Endothelial cell (in vitro differentiated cells): ENCODE measurements at regions not wholly inside any gene's neighbourhood (a gene's known extent, or its start where the extent isn't known, plus 50 kb on each side); places are given as distances from the start of the nearest gene placed in this dataset.

Source experiments
- DNase-seq: peaks from one replicate; pipeline ENCODE4 v3.0.0; 2021; ENCODE audit warnings: low spot score
- H3K27ac Mint-ChIP-seq: one replicate; pipeline ENCODE4 v1.8.0; 2021; ENCODE audit warnings: mixed read lengths, inconsistent platforms; ENCODE audit not compliant: unreplicated experiment
- H3K27me3 Mint-ChIP-seq: one replicate; pipeline ENCODE4 v1.8.0; 2021; ENCODE audit warnings: mild to moderate bottlenecking, moderate library complexity, mixed read lengths, inconsistent platforms; ENCODE audit not compliant: unreplicated experiment
- H3K36me3 Mint-ChIP-seq: one replicate; pipeline ENCODE4 v1.8.0; 2021; ENCODE audit warnings: mild to moderate bottlenecking, low read depth, mixed read lengths, inconsistent platforms; ENCODE audit not compliant: unreplicated experiment
- H3K4me1 Mint-ChIP-seq: one replicate; pipeline ENCODE4 v1.8.0; 2021; ENCODE audit warnings: mild to moderate bottlenecking, mixed read lengths, inconsistent platforms; ENCODE audit not compliant: unreplicated experiment
- H3K4me3 Mint-ChIP-seq: one replicate; pipeline ENCODE4 v1.8.0; 2021; ENCODE audit warnings: mild to moderate bottlenecking, mixed read lengths, inconsistent platforms; ENCODE audit not compliant: unreplicated experiment
- H3K9me3 Mint-ChIP-seq: one replicate; pipeline ENCODE4 v1.8.0; 2021; ENCODE audit warnings: mixed read lengths, inconsistent platforms; ENCODE audit not compliant: unreplicated experiment
- CTCF ChIP-seq: fragments of 200-600 bp; sonication (generic); IDR thresholded peaks from one replicate; pipeline ENCODE4 v1.5.0; 2021; ENCODE audit warnings: antibody characterized with exemption; ENCODE audit not compliant: unreplicated experiment

GRCh38 chr7:156493942-156494341 is 146.6 kb upstream of the RNF32 start:
- no peaks in the 10 kb centered on the region for H3K4me1 Mint-ChIP-seq
- DNase-seq: no peak
- no peaks in the 10 kb centered on the region for H3K9me3 Mint-ChIP-seq
- H3K36me3 Mint-ChIP-seq: no peaks in the 10 kb centered on the region
- H3K27ac Mint-ChIP-seq: no peak overlapping the region
- no peaks in the 10 kb centered on the region for H3K27me3 Mint-ChIP-seq
- no peak overlapping the region for H3K4me3 Mint-ChIP-seq
- TF ChIP-seq CTCF: no peak

GRCh38 chr7:156492170-156492569 is 148.4 kb upstream of the RNF32 start:
- no peak overlapping the region for H3K27ac Mint-ChIP-seq
- H3K36me3 Mint-ChIP-seq: no peaks in the 10 kb centered on the region
- no peaks in the 10 kb centered on the region for H3K9me3 Mint-ChIP-seq
- no peak for DNase-seq
- H3K27me3 Mint-ChIP-seq: peaks cover 3% of the 10 kb centered on the region
- no peak for TF ChIP-seq CTCF
- no peak overlapping the region for H3K4me3 Mint-ChIP-seq
- no peaks in the 10 kb centered on the region for H3K4me1 Mint-ChIP-seq

- Mint-ChIP-seq H3K9me3 (no peaks in the 10 kb centered on the region), H3K27ac (no peak overlapping the region), H3K4me1 (no peaks in the 10 kb centered on the region), H3K27me3 (peaks cover 3% of the 10 kb centered on the region), H3K36me3 (no peaks in the 10 kb centered on the region), H3K4me3 (no peak overlapping the region)
- no peak for DNase-seq
- no peak for TF ChIP-seq CTCF
Measured at GRCh38 chr7:156491435-156491834, 149.1 kb upstream of the RNF32 start.

- H3K36me3 Mint-ChIP-seq: no peaks in the 10 kb centered on the region
- no peak overlapping the region for H3K4me3 Mint-ChIP-seq
- no peaks in the 10 kb centered on the region for H3K9me3 Mint-ChIP-seq
- DNase-seq: no peak
- TF ChIP-seq CTCF: no peak
- H3K27me3 Mint-ChIP-seq: peaks cover 3% of the 10 kb centered on the region
- H3K4me1 Mint-ChIP-seq: no peaks in the 10 kb centered on the region
- no peak overlapping the region for H3K27ac Mint-ChIP-seq
Measured at GRCh38 chr7:156490021-156490800, 150.4 kb upstream of the RNF32 start.

GRCh38 chr7:156487811-156488533 is 152.6 kb upstream of the RNF32 start:
- DNase-seq: no peak
- Mint-ChIP-seq H3K9me3 (no peaks in the 10 kb centered on the region), H3K36me3 (no peaks in the 10 kb centered on the region), H3K4me1 (no peaks in the 10 kb centered on the region), H3K4me3 (no peak overlapping the region), H3K27me3 (peaks cover 3% of the 10 kb centered on the region), H3K27ac (no peak overlapping the region)
- TF ChIP-seq CTCF: no peak
